Panc1 (cell line): ENCODE measurements at regions not wholly inside any gene's neighbourhood (a gene's known extent, or its start where the extent isn't known, plus 50 kb on each side); places are given as distances from the start of the nearest gene placed in this dataset.

Experiments used
- ATAC-seq: fragments of 200-7000 bp; cut with Tn5 transposase; 2 replicates; pipeline ENCODE4 v1.9.1; 2020; ENCODE audit warnings: mild to moderate bottlenecking, moderate library complexity
- BruUV-seq: library from RNA; stranded (reverse); fragments of 400-500 nt; replicated peaks from 2 replicates; lab custom pipeline; 2021; lab: Mats Ljungman, UMichigan
- CTCF ChIA-PET: fragments of 300-600 bp; sonication (Branson Sonifier 250); formaldehyde crosslinking; loops from one replicate; lab custom pipeline; 2022; ENCODE audit warnings: antibody characterized with exemption; lab: Charles Lee
- POLR2A ChIA-PET: fragments of 300-600 bp; sonication (Branson Sonifier 250); formaldehyde crosslinking; loops from one replicate; lab custom pipeline; 2022; ENCODE audit warnings: antibody characterized with exemption; lab: Charles Lee
- DNase-seq: peaks from one replicate; pipeline ENCODE4 v3.0.0-alpha.2; 2010; ENCODE audit warnings: low read depth, low spot score
- H3K27ac ChIP-seq: 2 replicates; pipeline ENCODE4 v1.5.1; 2011; ENCODE audit warnings: mild to moderate bottlenecking, low read length, inconsistent platforms
- H3K27me3 ChIP-seq: fragments of 200-500 bp; sonication (Bioruptor generic); 2 replicates; pipeline ENCODE4 v1.6.0; 2014; ENCODE audit warnings: low read length, inconsistent platforms; ENCODE audit not compliant: control insufficient read depth, insufficient read depth
- H3K36me3 ChIP-seq: fragments of 200-500 bp; sonication (Bioruptor generic); 2 replicates; pipeline ENCODE4 v1.5.1; 2014; ENCODE audit warnings: inconsistent platforms, mild to moderate bottlenecking, low read length, moderate library complexity; ENCODE audit not compliant: control insufficient read depth, insufficient read depth
- H3K4me1 ChIP-seq: 2 replicates; pipeline ENCODE4 v1.5.1; 2011; ENCODE audit warnings: inconsistent platforms, mild to moderate bottlenecking, low read length, moderate library complexity; ENCODE audit not compliant: control insufficient read depth, insufficient read depth
- H3K4me3 ChIP-seq, 2 experiments: 2 replicates each; pipeline ENCODE4 v1.5.1; 2011 to 2012; ENCODE audit warnings: low read depth in 2 of 2, low read length in 2 of 2, mild to moderate bottlenecking in 2 of 2, inconsistent platforms in 1 of 2, moderate library complexity in 1 of 2
- H3K9me3 ChIP-seq: fragments of 200-500 bp; sonication (Bioruptor generic); 2 replicates; pipeline ENCODE4 v1.5.1; 2014; ENCODE audit warnings: low read depth, mild to moderate bottlenecking, inconsistent platforms, low read length, moderate library complexity; ENCODE audit not compliant: control insufficient read depth, insufficient read depth
- CTCF ChIP-seq: fragments of 450-650 bp; IDR thresholded peaks from 2 replicates; pipeline ENCODE4 v1.5.1; 2017; ENCODE audit warnings: mild to moderate bottlenecking
- POLR2AphosphoS5 ChIP-seq: IDR thresholded peaks from 2 replicates; pipeline ENCODE4 v1.6.1; 2012; ENCODE audit warnings: mild to moderate bottlenecking, low read depth, low read length, moderate library complexity
- SIN3A ChIP-seq: IDR thresholded peaks from 2 replicates; pipeline ENCODE4 v1.6.1; 2012; ENCODE audit warnings: low read depth, mild to moderate bottlenecking, low read length, moderate library complexity, borderline replicate concordance; ENCODE audit not compliant: insufficient read depth
- TCF7L2 ChIP-seq: IDR thresholded peaks from 2 replicates; pipeline ENCODE4 v1.6.1; 2011; ENCODE audit warnings: mild to moderate bottlenecking, low read depth, low read length, inconsistent platforms
- in situ Hi-C: cut with HindIII; loops from 2 replicates; pipeline ENCODE4 v1.10.0; 2016; ENCODE audit warnings: low sequenced_read_pairs, low pct_unique_long_range_greater_than_20kb
- intact Hi-C: fragments of 100-400 bp; cut with micrococcal nuclease; formaldehyde crosslinking; loops from one replicate; pipeline ENCODE4 v1.10.0; 2022; ENCODE audit not compliant: unreplicated experiment
- TF ChIP-seq, protein P1 (sequence below), 2 experiments: IDR thresholded peaks; 2 replicates each; pipeline ENCODE4 v1.6.1; 2011 to 2012; ENCODE audit warnings: low read depth in 2 of 2, control low read depth in 1 of 2, low read length in 1 of 2, mild to moderate bottlenecking in 1 of 2, moderate library complexity in 1 of 2; ENCODE audit not compliant: insufficient read depth in 1 of 2

DNA sequence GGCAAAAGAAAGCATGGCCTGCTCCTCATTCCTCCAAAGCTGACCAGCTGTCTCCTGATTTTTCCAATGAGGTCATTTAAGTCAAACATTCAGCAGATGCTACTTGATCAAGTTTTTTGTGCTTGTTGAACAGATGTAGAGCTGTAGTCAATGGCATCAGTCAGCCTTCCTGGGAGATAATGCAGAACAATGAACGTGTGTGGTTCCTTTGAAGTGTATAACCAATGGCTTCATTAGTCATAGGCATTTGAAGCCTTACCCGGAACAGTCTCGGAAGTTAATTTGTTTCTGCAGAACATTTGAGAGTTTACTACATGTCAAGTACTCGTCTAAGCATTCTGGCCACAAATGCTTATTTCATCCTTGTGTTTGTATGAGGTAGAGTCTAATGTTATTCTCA is 227.1 kb downstream of the ADRA2A start:
- no TSS peak for BruUV-seq
- Histone ChIP-seq H3K27ac (no peak overlapping the region), H3K9me3 (no peaks in the 10 kb centered on the region), H3K27me3 (no peaks in the 10 kb centered on the region), H3K4me3 (no peak overlapping the region), H3K4me1 (no peaks in the 10 kb centered on the region), H3K36me3 (no peaks in the 10 kb centered on the region)
- DNase-seq = no peak
- no peak for ATAC-seq
- POLR2A ChIA-PET = no interaction called here
- in situ Hi-C loops (no loop called here), intact Hi-C loops (no loop called here)
- CTCF ChIA-PET = no interaction called here
- TF ChIP-seq TCF7L2 (no peak), SIN3A (no peak), POLR2AphosphoS5 (no peak), CTCF (no peak)
- TF ChIP-seq, protein P1, sequence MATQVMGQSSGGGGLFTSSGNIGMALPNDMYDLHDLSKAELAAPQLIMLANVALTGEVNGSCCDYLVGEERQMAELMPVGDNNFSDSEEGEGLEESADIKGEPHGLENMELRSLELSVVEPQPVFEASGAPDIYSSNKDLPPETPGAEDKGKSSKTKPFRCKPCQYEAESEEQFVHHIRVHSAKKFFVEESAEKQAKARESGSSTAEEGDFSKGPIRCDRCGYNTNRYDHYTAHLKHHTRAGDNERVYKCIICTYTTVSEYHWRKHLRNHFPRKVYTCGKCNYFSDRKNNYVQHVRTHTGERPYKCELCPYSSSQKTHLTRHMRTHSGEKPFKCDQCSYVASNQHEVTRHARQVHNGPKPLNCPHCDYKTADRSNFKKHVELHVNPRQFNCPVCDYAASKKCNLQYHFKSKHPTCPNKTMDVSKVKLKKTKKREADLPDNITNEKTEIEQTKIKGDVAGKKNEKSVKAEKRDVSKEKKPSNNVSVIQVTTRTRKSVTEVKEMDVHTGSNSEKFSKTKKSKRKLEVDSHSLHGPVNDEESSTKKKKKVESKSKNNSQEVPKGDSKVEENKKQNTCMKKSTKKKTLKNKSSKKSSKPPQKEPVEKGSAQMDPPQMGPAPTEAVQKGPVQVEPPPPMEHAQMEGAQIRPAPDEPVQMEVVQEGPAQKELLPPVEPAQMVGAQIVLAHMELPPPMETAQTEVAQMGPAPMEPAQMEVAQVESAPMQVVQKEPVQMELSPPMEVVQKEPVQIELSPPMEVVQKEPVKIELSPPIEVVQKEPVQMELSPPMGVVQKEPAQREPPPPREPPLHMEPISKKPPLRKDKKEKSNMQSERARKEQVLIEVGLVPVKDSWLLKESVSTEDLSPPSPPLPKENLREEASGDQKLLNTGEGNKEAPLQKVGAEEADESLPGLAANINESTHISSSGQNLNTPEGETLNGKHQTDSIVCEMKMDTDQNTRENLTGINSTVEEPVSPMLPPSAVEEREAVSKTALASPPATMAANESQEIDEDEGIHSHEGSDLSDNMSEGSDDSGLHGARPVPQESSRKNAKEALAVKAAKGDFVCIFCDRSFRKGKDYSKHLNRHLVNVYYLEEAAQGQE (IDR thresholded peaks at IDR 0.05; ENCODE audit: insufficient read depth in 1 of 2, low read depth in 2 of 2, low read length in 1 of 2) = no peak

DNA sequence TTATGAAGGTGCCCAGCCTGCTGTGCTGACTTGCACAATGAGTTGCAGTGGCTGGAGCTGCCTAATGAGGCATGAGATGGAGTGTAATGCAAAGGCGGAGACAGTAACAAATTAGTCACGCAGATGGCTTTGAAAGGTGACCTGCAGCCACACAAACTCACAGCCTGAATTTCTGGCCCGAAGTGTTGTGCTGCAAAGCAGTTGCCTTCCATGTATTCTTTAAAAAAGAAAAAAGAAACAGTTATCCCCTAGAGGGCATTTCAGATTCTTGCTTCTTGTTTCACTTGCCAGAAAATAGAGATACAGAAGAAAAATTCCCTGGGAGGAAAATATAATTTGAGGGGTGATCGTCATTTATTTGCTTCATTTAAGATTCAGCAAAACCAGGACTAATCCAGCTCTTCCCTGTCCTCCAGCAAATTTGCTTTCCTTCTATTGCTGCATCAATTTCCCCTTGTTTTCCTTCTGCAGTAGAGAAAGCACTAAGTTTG is 239.9 kb downstream of the ADRA2A start:
- ChIA-PET POLR2A (no interaction called here), CTCF (no interaction called here)
- Histone ChIP-seq H3K9me3 (no peaks in the 10 kb centered on the region), H3K27ac (no peak overlapping the region), H3K36me3 (no peaks in the 10 kb centered on the region), H3K4me3 (0 out of 4 replicates have a peak overlapping the region, but pooled peaks of 1 of the 2 experiments have one; percentile 3), H3K27me3 (no peaks in the 10 kb centered on the region), H3K4me1 (no peaks in the 10 kb centered on the region)
- DNase-seq (no peak), ATAC-seq (no peak)
- in situ Hi-C loops = no loop called here
- no TSS peak for BruUV-seq
- TF ChIP-seq CTCF (no peak), TCF7L2 (no peak), POLR2AphosphoS5 (no peak), SIN3A (no peak)
- TF ChIP-seq, protein P1 (IDR thresholded peaks at IDR 0.05; ENCODE audit: insufficient read depth in 1 of 2, low read depth in 2 of 2, low read length in 1 of 2) = no peak
- intact Hi-C loops = no loop called here
